GM12801 (cell line): ENCODE measurements at regions not wholly inside any gene's neighbourhood (a gene's known extent, or its start where the extent isn't known, plus 50 kb on each side); places are given as distances from the start of the nearest gene placed in this dataset.

Experiments used
- TF ChIP-seq, protein P1 (sequence below): IDR thresholded peaks from one replicate; pipeline ENCODE4 v1.5.1; 2011; ENCODE audit warnings: control low read depth; ENCODE audit not compliant: insufficient read length; ENCODE audit errors: extremely low read depth

- TF ChIP-seq, protein P1, sequence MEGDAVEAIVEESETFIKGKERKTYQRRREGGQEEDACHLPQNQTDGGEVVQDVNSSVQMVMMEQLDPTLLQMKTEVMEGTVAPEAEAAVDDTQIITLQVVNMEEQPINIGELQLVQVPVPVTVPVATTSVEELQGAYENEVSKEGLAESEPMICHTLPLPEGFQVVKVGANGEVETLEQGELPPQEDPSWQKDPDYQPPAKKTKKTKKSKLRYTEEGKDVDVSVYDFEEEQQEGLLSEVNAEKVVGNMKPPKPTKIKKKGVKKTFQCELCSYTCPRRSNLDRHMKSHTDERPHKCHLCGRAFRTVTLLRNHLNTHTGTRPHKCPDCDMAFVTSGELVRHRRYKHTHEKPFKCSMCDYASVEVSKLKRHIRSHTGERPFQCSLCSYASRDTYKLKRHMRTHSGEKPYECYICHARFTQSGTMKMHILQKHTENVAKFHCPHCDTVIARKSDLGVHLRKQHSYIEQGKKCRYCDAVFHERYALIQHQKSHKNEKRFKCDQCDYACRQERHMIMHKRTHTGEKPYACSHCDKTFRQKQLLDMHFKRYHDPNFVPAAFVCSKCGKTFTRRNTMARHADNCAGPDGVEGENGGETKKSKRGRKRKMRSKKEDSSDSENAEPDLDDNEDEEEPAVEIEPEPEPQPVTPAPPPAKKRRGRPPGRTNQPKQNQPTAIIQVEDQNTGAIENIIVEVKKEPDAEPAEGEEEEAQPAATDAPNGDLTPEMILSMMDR, result no peak
Observed at GRCh38 chr13:104593693-104594092, 1527.5 kb upstream of the SLC10A2 start.

DNA sequence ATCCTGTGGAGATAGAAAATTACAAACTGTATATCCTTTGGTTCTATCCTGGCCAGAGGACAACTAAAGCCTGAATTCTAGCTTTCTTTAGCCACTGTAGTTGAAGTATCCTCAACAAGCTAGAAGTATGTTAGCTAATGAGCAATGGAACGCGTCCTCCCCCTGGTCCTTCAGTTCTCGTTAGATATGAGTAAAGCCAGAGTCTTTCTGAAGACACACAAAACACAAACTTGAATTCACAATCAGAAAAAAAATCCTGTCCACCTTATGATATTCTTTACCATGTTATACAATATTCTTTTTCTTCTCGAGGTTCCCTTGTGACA is 1527.0 kb upstream of the SLC10A2 start:
- TF ChIP-seq, protein P1, result no peak

- TF ChIP-seq, protein P1, result no peak
Observed at GRCh38 chr13:104592545-104593250, 1526.5 kb upstream of the SLC10A2 start.

DNA sequence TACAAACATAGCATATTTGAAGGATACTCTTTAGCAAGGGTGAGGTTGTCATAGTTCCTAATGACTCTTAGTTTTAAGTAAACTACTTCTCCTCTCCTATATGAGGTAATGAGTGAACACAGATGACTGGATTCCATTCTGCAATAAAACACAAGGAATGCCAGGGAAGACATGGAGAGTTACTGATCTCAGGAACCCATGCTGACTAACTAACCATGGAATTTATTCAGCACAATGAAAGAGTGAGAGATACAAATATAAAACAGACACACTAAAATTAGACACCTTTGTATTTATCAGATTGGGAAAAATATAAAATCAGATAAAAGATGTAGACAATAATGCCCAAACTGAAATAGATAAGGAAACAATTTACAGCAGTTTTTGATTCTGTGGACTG is 1525.9 kb upstream of the SLC10A2 start:
- TF ChIP-seq, protein P1, result no peak

DNA sequence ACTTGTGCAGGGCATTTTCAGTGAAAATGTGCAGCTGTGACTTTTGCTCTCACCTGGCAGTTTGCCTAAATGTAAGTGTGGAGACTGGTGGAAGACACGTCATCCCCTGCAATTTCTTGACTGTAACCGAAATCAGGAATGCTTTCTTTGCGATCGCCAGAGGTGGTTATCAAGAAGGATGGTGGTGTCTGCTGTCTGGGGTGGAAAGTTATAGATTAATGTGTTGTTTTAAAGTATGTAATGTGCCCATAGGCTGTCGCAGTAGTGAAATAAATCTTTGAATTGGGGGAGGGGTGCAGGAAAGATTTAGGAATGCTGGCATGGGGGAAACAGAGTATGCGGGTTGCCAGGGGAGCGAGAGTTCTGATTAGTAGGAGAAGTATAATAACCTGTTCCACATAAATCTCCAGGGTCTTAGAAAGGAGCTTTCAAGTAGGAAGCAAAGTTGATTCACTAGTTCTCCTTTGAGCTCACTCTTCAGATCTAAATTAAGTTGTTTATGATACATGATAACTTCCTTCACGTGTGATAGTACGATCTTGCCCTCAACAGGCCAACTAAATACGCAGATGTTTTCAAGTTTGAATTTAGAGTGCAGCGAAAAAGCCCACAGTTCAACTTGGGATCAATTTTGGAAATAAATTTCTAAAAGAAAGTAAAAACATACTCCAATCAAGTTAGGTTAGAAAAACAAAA is 1520.0 kb upstream of the SLC10A2 start:
- TF ChIP-seq, protein P1, result no peak

GRCh38 chr13:104584481-104584880 is 1518.3 kb upstream of the SLC10A2 start:
- TF ChIP-seq, protein P1, result no peak

- TF ChIP-seq, protein P1, result no peak
Observed at GRCh38 chr13:104580931-104581330, 1514.7 kb upstream of the SLC10A2 start.
